GM21529 (cell line): ENCODE measurements at regions not wholly inside any gene's neighbourhood (a gene's known extent, or its start where the extent isn't known, plus 50 kb on each side); places are given as distances from the start of the nearest gene placed in this dataset.
"Not testable (repeated sequence)": the region's sequence is repeated elsewhere in the genome, so short reads cannot be mapped to it uniquely, and the experiment has no call there.

Experiments used
- ATAC-seq: cut with Tn5 transposase; IDR thresholded peaks from one replicate; pipeline ENCODE4 v1.9.1; 2021; ENCODE audit not compliant: unreplicated experiment

DNA sequence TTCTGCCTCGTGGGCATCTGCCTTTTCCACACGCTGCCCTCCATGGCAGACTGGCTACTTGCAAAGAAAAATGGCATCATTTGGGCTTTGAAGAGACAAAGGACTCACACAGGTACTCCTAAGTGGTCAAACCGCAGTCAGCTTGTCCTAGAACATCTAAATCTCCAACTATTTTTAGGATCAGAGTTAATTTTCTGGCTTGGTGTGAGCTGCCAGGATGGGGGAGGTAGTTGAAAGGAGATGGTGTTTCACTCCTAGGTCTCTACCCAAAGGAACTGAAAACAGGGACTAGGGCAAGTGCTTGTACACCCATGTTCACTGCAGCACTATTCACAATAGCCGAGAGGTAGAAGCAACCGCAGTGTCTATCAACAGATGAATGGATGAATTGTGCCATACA is 107.9 kb upstream of the ATL2 start:
- ATAC-seq, result no peak

DNA sequence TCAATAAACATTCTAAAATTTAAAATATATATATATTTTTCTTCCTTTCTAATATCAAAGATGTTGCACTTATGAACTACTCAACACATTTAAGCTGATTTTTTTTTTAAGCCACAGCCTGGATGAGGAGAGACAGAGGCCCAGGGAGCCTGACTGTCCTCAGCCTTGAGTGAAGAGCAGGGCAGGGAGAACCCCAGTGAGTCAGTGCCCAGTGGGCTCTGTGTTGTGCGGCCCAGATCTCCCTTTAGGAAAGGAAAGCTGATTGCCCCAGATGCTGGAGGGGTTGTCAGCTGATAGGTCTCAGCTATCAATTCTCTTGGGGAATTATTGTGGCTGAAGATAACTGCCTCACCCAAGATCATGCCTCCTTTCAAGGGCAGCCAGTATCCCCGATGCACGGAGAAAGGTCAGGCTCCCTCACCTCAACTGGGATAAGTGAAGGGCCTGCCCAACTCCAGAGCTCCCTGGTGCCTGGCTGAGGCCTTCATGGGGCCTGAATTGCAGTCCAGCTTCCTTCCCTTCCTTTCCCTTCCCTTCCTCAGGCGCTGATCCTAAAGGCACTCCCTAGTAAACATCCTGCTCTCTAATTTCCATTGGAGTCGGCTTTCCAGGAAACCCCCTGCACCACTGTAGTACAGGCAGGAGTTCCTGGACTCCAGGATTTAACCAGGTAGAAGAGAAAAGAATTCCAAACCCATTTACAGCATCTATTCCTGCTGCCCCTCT is 106.9 kb upstream of the ATL2 start:
- ATAC-seq, result no peak

- ATAC-seq, result not testable (repeated sequence)
Observed at GRCh38 chr2:38482710-38483109, 105.6 kb upstream of the ATL2 start.

DNA sequence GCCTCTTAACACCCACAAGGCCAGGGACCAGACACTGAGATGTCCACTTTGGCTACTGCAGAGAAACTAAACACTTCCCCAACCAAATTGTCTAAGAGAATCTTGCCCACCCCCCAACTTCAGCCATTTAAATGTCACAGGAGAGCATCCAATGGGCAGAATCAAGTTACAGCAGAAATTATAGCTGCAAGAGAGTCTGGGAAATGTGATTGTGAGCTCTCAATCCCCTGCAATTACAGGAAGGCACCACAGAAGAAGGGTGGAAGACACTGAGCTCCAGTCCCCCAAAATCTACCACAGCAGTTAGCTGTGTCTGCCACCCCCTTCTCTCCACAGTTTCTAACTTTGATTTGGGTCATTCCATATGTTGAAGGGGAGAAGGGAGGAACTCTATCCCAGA is 103.5 kb upstream of the ATL2 start:
- ATAC-seq, result no peak

DNA sequence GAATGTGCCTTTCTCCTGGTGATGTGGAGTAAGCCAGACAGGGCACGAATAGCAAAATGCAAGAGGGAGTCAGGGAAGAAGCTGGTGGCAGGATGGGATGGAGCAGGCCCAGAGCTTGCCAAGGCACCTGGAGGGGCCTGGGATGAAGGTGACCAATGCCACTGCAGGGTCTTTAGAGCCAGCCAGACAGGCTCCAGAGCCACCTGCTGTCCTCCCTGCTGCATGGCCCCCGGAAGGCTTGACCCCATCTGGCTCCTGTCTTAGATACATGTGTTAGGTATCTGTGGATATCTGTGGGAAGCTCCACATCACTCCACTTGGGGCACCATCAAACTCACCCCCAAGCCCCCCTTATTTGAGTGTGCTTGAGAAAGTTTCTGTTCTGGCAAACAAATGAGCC is 99.9 kb upstream of the ATL2 start:
- ATAC-seq, result no peak

GRCh38 chr2:38475567-38475881 is 98.5 kb upstream of the ATL2 start:
- ATAC-seq, result no peak

DNA sequence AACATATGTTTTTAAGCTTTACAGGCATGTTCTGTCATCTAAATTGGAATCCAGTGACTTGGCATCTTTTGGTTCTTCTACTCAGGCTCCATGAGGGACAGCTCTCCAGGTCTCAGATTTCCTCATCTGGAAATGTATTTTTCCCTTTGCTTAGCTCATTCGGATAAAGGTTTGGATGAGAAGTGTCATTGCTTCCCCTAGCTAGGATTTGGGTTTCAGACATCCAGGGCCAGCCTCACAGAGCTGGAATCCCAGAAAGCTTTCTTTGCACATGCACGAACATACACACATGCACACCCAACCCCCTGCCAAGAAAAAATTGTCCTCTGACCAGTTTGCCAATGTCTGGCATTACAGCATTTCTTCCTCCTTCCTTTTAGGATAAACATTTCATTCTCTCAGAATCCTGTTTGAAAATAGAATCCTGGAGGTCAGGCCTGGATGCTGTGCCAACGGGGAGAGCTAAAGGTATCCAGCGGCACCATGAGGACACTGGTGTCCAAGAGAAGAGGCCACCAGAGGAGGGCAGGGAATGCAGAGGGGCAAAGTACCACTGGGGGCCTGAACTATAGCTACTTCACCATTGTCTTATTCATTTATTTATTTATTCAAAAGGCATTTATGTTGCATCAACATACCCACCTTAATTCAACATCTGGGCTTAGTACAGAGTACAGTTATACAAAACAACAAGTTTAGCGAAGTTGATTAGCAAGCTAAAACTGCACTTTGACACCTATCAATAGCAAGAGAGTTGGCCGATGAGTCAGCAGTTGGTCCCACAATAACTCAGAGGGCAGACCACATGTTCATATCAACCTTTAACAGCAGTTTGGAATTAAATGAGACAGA is 97.9 kb upstream of the ATL2 start:
- ATAC-seq, result no peak

DNA sequence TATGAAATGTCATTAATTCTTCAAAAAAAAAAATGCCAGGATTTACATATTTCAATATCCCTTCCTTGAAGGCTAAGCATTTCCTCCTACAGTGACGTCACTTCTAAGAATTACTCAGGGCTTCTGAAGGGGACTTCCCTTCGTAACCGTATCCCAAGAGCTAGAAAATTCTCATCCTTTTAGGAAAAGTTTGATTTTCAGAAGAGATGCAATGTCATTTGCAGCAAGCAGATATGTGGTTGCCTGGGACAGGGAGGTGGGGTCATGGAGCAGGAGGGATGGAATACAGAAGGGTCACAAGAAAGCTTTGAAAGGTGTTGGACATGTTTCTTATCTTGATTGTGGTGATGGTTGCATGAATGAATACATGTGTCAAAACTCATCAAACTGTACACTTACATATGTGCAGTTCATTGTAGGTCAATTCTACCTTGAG is 97.0 kb upstream of the ATL2 start:
- ATAC-seq, result peak; percentile 63

- peak; percentile 38 for ATAC-seq
Observed at GRCh38 chr2:38473333-38474005, 96.4 kb upstream of the ATL2 start.

DNA sequence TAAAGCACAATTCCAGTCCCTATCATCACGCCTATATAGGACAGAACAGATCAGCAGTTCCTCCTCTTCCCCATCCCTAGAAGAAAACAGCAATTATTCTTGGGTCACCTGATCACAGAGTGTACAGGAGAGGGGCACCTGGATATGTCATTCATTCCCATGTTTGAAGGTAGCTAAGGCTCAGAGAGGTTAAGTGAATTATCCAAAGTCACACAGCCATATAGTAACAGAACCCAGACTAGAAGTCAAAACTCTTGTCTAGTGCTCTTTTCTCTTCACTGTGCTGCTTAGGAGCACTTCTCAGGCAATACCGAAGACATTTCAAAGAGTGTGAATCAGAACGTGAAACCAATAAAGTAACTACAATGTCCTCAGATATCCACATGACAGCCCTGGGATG is 93.0 kb upstream of the ATL2 start:
- ATAC-seq, result no peak

GRCh38 chr2:38467768-38468455 is 90.8 kb upstream of the ATL2 start:
- ATAC-seq, result no peak

- no peak for ATAC-seq
Observed at GRCh38 chr2:38466876-38467767, 90.0 kb upstream of the ATL2 start.

DNA sequence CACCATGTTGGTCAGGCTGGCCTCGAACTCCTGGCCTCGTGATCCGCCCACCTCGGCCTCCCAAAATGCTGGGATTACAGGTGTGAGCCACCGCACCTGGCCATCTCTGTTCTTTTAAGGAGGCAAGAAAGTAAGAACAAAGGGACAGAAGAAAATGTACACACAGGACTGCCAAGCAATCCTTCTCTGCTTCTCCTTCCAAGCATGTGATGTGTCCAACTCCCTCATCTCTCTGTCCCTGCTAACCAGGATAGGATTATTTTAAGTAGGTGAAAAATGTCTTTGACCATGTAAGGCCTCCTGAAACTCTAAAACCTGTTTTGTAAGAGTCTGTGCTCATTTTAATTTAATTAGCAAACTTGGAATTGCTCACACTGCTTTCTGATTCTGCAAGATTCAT is 89.3 kb upstream of the ATL2 start:
- no peak for ATAC-seq

GRCh38 chr2:38465789-38466127 is 88.7 kb upstream of the ATL2 start:
- peak; percentile 76 for ATAC-seq

- ATAC-seq, result no peak
Observed at GRCh38 chr2:38464971-38465788, 88.1 kb upstream of the ATL2 start.

DNA sequence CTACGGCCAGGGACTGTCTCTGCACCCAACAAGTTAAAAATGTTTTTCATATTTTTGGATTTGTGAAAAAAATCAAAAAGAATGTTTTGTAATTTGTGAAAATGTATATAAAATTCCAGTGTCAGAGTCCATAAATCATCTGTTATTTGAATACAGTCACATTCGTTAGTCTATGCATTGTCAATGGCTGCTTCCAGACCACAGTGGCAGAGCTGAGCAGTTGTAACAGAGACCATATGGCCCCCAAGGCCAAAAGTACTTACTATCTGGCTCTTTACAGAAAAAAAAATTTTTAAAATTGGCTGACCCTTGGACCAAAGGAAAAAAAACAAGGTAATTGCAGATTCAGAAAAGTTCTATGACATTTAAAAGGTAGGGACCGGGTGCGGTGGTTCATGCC is 86.7 kb upstream of the ATL2 start:
- ATAC-seq, result no peak

DNA sequence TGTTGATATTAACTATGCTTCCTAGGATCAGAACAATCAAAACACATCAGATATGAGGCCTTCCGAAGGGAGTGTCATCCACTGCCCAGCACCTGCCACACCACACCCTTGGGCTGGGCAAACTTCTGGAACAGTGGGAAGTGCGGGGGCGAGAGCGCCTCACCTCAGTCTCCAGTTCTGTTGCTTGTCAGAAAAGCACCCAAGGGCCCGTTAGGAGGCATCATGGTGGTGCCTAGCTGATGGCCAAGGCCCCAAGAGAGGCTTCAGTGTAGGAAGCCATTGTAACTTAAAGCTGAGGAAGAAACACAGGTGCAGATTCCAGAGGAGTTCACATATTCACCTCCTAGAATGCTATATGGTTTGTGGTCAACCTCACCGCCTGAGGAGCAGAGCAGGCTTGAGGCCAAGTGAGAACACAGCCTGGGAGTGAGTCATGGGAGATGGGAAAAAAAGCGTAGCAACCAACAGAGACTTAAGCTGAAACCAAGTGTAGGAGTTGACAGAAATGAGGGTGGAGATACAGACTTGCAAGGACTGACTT is 85.1 kb upstream of the ATL2 start:
- no peak for ATAC-seq

DNA sequence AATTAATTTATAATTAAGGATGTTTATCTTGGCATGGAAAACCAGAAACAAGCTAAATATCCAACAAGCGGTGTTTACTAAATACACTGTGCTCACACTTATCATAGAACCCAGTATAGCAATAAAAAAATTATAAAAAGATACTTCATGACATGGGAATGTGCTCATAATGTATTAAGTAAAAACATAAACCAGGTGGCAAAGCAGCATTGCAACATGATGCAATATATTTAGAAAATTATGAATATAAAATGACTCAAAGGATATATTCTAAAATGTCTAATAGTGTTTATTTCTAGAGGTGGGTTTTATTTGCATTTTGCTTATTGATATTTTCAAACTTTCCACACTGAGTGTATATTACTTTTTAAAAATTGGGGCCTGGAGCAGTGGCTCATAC is 84.4 kb upstream of the ATL2 start:
- ATAC-seq, result no peak

- ATAC-seq, result no peak
Observed at GRCh38 chr2:38460313-38460712, 83.2 kb upstream of the ATL2 start.
